Spleen (tissue), 11 donors: ENCODE measurements at regions not wholly inside any gene's neighbourhood (a gene's known extent, or its start where the extent isn't known, plus 50 kb on each side); places are given as distances from the start of the nearest gene placed in this dataset.

Experiments
- DNase-seq: peaks from one replicate; pipeline ENCODE4 v3.0.0-alpha.2; 2020
- H3K27ac ChIP-seq, 8 donors: fragments of 200-600 bp; sonication (generic) in 7 of 8; 1 replicate in 4 of 8; 2 replicates in 4 of 8; pipeline versions ENCODE4 v1.5.0 to v1.8.0; 2016 to 2021; ENCODE audit warnings: inconsistent platforms in 4 of 8, mild to moderate bottlenecking in 4 of 8, moderate library complexity in 1 of 8
- H3K27me3 ChIP-seq, 7 donors: fragments of 200-600 bp; sonication (generic) in 6 of 7; replicated peaks in 1 of 7; 1 replicate in 4 of 7; 2 replicates in 3 of 7; pipeline versions ENCODE4 v1.5.0 to v1.8.0; 2016 to 2021; ENCODE audit warnings: inconsistent platforms in 3 of 7, mild to moderate bottlenecking in 1 of 7
- H3K36me3 ChIP-seq, 6 donors: fragments of 200-600 bp; sonication (generic) in 5 of 6; 1 replicate in 4 of 6; 2 replicates in 2 of 6; pipeline versions ENCODE4 v1.5.0 to v1.8.0; 2016 to 2021; ENCODE audit warnings: inconsistent platforms in 2 of 6
- H3K4me1 ChIP-seq, 6 donors: fragments of 200-600 bp; sonication (generic) in 5 of 6; 1 replicate in 3 of 6; 2 replicates in 3 of 6; pipeline versions ENCODE4 v1.5.0 to v1.8.0; 2016 to 2021; ENCODE audit warnings: inconsistent platforms in 3 of 6
- H3K4me3 ChIP-seq, 8 donors: fragments of 200-600 bp; sonication (generic) in 7 of 8; 1 replicate in 4 of 8; 2 replicates in 4 of 8; pipeline versions ENCODE4 v1.5.0 to v1.8.0; 2016 to 2021; ENCODE audit warnings: inconsistent platforms in 4 of 8, mild to moderate bottlenecking in 4 of 8, moderate library complexity in 2 of 8
- H3K9me3 ChIP-seq, 8 donors: fragments of 200-600 bp; sonication (generic) in 7 of 8; 1 replicate in 4 of 8; 2 replicates in 4 of 8; pipeline versions ENCODE4 v1.5.0 to v1.8.0; 2016 to 2021; ENCODE audit warnings: inconsistent platforms in 4 of 8
- CTCF ChIP-seq, 11 experiments: fragments of 200-600 bp in 7 of 11; fragments of 450-650 bp in 4 of 11; sonication (generic) in 4 of 11; IDR thresholded peaks in 8 of 11; conservative IDR thresholded peaks in 3 of 11; 1 replicate in 7 of 11; 2 replicates in 4 of 11; pipeline versions ENCODE4 v1.4.0 to v1.8.0; 2016 to 2021; ENCODE audit warnings: antibody characterized with exemption in 11 of 11, inconsistent platforms in 4 of 11, mild to moderate bottlenecking in 1 of 11
- POLR2A ChIP-seq, 3 donors: fragments of 450-650 bp; IDR thresholded peaks; one replicate each; pipeline ENCODE4 v1.5.1; 2017; ENCODE audit warnings: antibody characterized with exemption in 3 of 3, mild to moderate bottlenecking in 1 of 3
- POLR2AphosphoS5 ChIP-seq, 3 donors: sonication (generic); formaldehyde crosslinking; IDR thresholded peaks; one replicate each; pipeline ENCODE4 v1.5.1; 2017; ENCODE audit warnings: antibody characterized with exemption in 3 of 3
- whole genome bisulfite sequencing, 5 donors: extraction: QIAGEN DNeasy Blood & Tissue Kit in 3 of 5; methylation state at CpG; one replicate each; pipeline versions ENCODE4 v1.1.5 to v1.1.7; 2013 to 2018; 5-methylcytosine and 5-hydroxymethylcytosine counted together
- intact Hi-C: fragments of 100-400 bp; cut with DNase I; formaldehyde crosslinking; loops from one replicate; pipeline ENCODE4 v1.15.0; 2023; ENCODE audit warnings: low total_unique reads
- donor health status: healthy with polysubstance abuse.
- donor health status: DM: no; HTN: no; CAD: no; lungs with moderate emphysema.
- donor health status: DM: no; HTN: no; CAD: no.
- donor health status: Bipolar disorder and iron deficiency.
- donor health status: healthy.
- donor health status: DM: no; HTN: no; CAD: no.
- donor health status: DM: yes; HTN: yes; CAD: no.

- H3K36me3 ChIP-seq, result no peaks in the 10 kb centered on the region
- no peaks in the 10 kb centered on the region for H3K9me3 ChIP-seq
- H3K4me3 ChIP-seq, result no peak overlapping the region
- peaks cover 0 to 28% (median 0%) of the 10 kb centered on the region in 7 donors for H3K27me3 ChIP-seq
- WGBS, 5 donors, result 70 to 85% (median 80%) methylated on average over 6 of the region's 6 CpGs
- no peak overlapping the region for H3K27ac ChIP-seq
- DNase-seq, result no peak
- peaks cover 0 to 9% (median 3%) of the 10 kb centered on the region in 6 donors for H3K4me1 ChIP-seq
- no peak for TF ChIP-seq POLR2A (IDR thresholded peaks at IDR 0.05)
- no peak for TF ChIP-seq CTCF (IDR thresholded peaks at IDR 0.05 in 8 of 11, conservative IDR thresholded peaks at IDR 0.05 in 3 of 11)
- no peak for TF ChIP-seq POLR2AphosphoS5 (IDR thresholded peaks at IDR 0.05)
- intact Hi-C loops, result loop anchor here (10.0 kb wide), 1 partner anchor 264 kb away; no protein-coding TSS in a partner anchor
Observed at GRCh38 chr18:26648509-26649192, 100.3 kb upstream of the KCTD1 start.

DNA sequence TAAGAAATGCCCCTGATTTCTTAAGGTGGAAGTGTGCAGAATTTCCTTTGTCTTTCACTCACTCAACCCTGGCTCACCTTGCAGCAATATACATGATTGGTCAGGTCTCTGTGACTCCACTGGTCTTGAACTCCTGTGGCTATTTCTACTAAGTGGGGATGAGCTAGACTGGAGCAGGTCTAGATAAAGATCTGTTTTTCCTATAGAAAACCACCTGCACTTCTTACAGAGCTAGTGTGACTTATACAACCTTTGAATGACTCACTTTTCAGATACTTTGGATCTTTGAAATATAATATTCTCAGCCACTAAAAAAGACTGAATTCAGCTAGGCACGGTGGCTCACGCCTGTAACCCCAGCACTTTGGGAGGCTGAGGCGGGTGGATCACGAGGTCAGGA is 98.5 kb upstream of the KCTD1 start:
- intact Hi-C loops, result loop anchor here (10.0 kb wide), 1 partner anchor 262 kb away; no protein-coding TSS in a partner anchor

DNA sequence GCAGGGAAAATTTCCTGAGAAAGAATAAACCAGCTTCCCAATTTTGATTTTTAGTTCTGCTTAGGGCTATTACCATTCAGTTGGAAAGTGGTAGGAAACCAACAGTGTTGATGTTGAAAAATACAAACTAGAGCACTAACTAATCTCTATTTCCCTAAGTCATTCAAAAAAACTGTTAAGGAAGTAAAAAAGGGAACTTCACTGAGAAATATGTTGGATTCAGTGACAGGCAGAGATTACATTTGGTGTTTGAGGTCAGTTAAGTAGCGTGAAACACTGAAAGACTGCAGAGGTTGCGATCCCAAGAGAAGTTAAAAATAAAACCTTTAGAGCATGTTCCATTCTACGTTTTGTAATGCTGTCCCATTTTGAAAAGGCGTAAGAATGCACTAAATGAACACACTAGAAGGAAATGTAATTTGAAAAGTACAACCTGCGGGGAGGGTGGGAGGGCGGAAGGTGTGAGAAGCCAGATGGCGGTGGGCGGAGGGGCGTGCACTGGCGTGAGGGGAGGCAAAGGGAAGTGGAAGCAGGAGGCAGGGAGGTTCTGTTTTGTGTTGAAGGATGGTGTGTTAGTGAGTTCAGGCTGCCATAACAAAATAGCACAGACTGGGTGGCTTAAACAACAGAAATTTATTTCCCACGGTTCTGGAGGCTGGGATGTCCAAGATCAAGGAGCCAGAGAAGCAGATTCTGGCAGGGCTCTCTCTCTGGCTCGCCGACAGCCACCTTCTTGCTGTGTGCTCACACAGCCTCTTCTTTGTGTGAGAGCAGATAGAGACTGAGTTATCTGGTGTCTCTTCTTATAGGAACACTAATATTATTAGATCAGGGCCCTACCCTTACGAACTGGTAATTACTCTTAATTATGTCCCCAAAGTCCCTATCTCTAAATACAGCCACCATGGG is 94.3 kb upstream of the KCTD1 start:
- Histone ChIP-seq H3K9me3 (no peaks in the 10 kb centered on the region), H3K27ac (no peak overlapping the region), H3K4me1 (peaks cover 0 to 6% (median 0%) of the 10 kb centered on the region in 6 donors), H3K27me3 (peaks cover 0 to 7% (median 0%) of the 10 kb centered on the region in 7 donors), H3K4me3 (no peak overlapping the region), H3K36me3 (no peaks in the 10 kb centered on the region)
- intact Hi-C loops, result loop anchor here (10.0 kb wide), 1 partner anchor 258 kb away; no protein-coding TSS in a partner anchor
- 47 to 59% (median 53%) methylated on average over 14 of the region's 14 CpGs for WGBS, 5 donors
- TF ChIP-seq POLR2AphosphoS5 (IDR thresholded peaks at IDR 0.05) (no peak), CTCF (IDR thresholded peaks at IDR 0.05 in 8 of 11, conservative IDR thresholded peaks at IDR 0.05 in 3 of 11) (no peak), POLR2A (IDR thresholded peaks at IDR 0.05) (no peak)
- no peak for DNase-seq

More for the DNA sequence above, 98.5 kb upstream of the KCTD1 start:
- Histone ChIP-seq H3K36me3 (no peaks in the 10 kb centered on the region), H3K4me3 (no peak overlapping the region), H3K27me3 (peaks cover 0 to 25% (median 0%) of the 10 kb centered on the region in 7 donors), H3K4me1 (peaks cover 0 to 14% (median 3%) of the 10 kb centered on the region in 6 donors), H3K27ac (no peak overlapping the region), H3K9me3 (no peaks in the 10 kb centered on the region)
- DNase-seq, result no peak
- TF ChIP-seq POLR2AphosphoS5 (IDR thresholded peaks at IDR 0.05) (no peak), POLR2A (IDR thresholded peaks at IDR 0.05) (no peak), CTCF (IDR thresholded peaks at IDR 0.05 in 8 of 11, conservative IDR thresholded peaks at IDR 0.05 in 3 of 11) (no peak)
- WGBS, 5 donors, result 74 to 88% (median 85%) methylated on average over 4 of the region's 4 CpGs
